ENCODE measurements at regions not wholly inside any gene's neighbourhood (a gene's known extent, or its start where the extent isn't known, plus 50 kb on each side); places are given as distances from the start of the nearest gene placed in this dataset.

GRCh38 chr1:191536791-191537429, 621.4 kb upstream of the RGS18 start:
- TF ChIP-seq EZH2 (IDR thresholded peaks at IDR 0.05; ENCODE audit: borderline replicate concordance, low read length) (no peak), CTCF (conservative IDR thresholded peaks at IDR 0.05 in 1 of 2, IDR thresholded peaks at IDR 0.05 in 1 of 2; ENCODE audit: extremely low read depth in 1 of 2, insufficient read depth in 1 of 2, low read depth in 1 of 2, low read length in 2 of 2) (no peak)

Data from mammary epithelial cell (primary cell).